ENCODE measurements at regions not wholly inside any gene's neighbourhood (a gene's known extent, or its start where the extent isn't known, plus 50 kb on each side); places are given as distances from the start of the nearest gene placed in this dataset.
"Not testable (repeated sequence)": the region's sequence is repeated elsewhere in the genome, so short reads cannot be mapped to it uniquely, and the experiment has no call there.

DNA sequence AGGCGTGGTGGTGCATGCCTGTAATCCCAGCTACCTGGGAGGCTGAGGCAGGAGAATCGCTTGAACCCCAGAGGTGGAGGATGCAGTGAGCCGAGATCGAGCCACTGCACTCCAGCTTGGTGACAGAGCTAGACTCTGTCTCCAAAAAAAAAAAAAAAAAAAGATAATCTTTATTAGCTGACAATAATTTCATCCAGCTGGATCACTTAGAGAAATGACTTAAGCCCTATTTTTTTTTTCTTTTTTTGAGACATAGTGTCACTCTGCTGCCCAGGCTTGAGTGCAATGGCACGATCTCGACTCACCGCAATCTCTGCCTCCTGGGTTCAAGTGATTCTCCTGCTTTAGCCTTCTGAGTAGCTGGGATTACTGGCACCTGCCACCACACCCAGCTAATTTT, 51.6 kb upstream of the MAP4K4 start:
- intact Hi-C loops (cut with DNase I; ENCODE audit: low total_unique reads); H3K27me3 ChIP-seq; H3K36me3 ChIP-seq; H3K9me3 ChIP-seq; H3K27ac ChIP-seq; H3K4me3 ChIP-seq; H3K4me1 ChIP-seq; DNase-seq (ENCODE audit: low spot score in 2 of 2): not testable (repeated sequence)

DNA sequence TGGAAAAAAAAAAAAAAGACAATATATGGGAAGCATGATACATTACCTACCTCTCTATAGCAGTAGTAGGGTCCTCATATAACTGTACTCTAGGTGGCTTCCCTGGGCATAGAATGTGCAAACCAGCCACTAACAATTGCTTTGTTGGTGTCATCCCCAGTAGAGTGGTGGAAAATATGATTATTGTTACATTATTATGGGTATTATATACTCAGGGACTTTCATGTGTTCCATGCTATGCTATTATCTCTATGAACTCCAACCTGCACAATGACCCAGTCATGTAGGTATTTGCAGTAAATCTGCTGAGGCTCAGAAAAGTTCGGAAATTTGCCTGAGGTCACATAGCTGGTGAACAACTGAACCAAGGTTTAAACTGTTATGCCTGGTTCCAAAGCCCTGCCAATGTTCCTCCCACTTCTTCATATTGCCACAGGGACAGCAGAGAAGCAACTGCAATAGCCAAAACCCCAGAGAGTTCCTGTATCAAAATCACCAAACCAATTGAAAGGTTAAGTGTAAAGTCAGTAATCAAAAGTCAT, 52.6 kb upstream of the MAP4K4 start:
- H3K27me3 ChIP-seq: no peaks in the 10 kb centered on the region
- no peaks in the 10 kb centered on the region for H3K36me3 ChIP-seq
- no peaks in the 10 kb centered on the region for H3K9me3 ChIP-seq
- TF ChIP-seq POLR2A (IDR thresholded peaks at IDR 0.05): no peak
- TF ChIP-seq, protein P1, sequence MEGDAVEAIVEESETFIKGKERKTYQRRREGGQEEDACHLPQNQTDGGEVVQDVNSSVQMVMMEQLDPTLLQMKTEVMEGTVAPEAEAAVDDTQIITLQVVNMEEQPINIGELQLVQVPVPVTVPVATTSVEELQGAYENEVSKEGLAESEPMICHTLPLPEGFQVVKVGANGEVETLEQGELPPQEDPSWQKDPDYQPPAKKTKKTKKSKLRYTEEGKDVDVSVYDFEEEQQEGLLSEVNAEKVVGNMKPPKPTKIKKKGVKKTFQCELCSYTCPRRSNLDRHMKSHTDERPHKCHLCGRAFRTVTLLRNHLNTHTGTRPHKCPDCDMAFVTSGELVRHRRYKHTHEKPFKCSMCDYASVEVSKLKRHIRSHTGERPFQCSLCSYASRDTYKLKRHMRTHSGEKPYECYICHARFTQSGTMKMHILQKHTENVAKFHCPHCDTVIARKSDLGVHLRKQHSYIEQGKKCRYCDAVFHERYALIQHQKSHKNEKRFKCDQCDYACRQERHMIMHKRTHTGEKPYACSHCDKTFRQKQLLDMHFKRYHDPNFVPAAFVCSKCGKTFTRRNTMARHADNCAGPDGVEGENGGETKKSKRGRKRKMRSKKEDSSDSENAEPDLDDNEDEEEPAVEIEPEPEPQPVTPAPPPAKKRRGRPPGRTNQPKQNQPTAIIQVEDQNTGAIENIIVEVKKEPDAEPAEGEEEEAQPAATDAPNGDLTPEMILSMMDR (IDR thresholded peaks at IDR 0.05): no peak
- TF ChIP-seq POLR2AphosphoS5 (IDR thresholded peaks at IDR 0.05): no peak
- H3K27ac ChIP-seq: no peak overlapping the region
- intact Hi-C loops (cut with DNase I; ENCODE audit: low total_unique reads): no loop called here
- H3K4me3 ChIP-seq: no peak overlapping the region
- no peaks in the 10 kb centered on the region for H3K4me1 ChIP-seq
- no peak for DNase-seq (ENCODE audit: low spot score in 2 of 2)

DNA sequence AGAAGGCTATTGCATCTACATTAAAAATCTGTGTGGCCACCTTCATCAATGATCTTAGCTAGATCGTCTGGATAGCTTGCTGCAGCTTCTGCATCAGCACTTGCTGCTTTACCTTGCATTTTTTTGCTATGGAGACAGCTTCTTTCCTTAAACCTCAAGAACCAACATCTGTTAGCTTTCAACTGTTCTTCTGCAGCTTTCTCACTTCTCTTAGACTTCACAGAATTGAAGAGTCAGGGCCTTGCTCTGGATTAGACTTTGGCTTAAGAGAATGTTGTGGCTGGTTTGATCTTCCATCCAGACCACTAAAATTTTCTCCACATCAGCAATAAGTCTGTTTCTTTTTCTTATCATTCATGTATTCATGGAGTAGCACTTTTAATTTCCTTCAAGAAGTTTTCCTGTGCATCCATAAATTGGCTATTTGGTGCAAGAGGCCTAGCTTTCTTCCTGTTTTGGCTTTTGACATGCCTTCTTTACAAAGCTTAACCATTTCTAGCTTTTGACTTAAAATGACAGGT, 54.4 kb upstream of the MAP4K4 start:
- intact Hi-C loops (cut with DNase I; ENCODE audit: low total_unique reads): no loop called here
- Histone ChIP-seq H3K36me3 (no peaks in the 10 kb centered on the region), H3K4me1 (no peaks in the 10 kb centered on the region), H3K4me3 (no peak overlapping the region), H3K9me3 (no peaks in the 10 kb centered on the region), H3K27me3 (no peaks in the 10 kb centered on the region), H3K27ac (no peak overlapping the region)
- TF ChIP-seq POLR2A (IDR thresholded peaks at IDR 0.05) (no peak), POLR2AphosphoS5 (IDR thresholded peaks at IDR 0.05) (no peak)
- TF ChIP-seq, protein P1 (IDR thresholded peaks at IDR 0.05): no peak
- DNase-seq (ENCODE audit: low spot score in 2 of 2): no peak

DNA sequence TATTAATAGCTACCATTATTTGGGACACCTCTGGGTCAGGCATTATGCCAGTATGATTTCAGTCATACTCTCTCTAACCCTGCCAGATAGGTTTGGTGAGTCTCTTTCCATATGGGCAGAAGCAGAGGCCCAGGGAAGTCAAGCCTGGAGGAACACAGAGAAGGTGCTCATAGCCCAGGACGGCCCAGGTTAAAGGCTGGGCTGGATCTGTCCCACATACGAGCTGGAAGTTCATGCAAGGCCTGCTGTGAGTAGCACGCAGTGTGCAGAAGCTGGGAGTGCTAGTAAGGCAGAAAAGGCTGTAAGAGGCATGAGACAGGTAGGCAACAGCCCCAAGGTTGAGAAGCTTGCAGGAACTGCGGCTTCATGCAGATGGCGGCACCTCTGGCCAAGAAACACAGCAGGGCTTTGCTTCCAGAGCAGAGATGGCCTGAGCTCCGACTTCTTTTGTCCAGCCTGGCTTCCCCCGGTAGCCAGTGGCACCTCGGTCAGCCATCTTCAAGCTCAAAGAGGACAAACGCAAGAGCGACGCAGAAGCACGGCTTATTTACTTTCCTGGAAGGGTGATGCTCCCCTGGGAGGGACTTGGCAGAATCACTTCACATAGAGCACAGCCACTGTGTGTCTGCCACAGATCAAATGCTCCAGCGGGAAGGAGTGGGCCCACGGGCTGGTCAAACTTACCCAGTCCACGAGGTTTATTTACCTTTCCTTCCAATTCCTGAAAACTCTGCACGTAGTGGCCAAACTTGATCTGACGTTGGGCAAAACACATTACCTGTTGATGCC, 58.5 kb upstream of the MAP4K4 start:
- TF ChIP-seq POLR2AphosphoS5 (IDR thresholded peaks at IDR 0.05) (no peak), POLR2A (IDR thresholded peaks at IDR 0.05) (no peak)
- TF ChIP-seq, protein P1 (IDR thresholded peaks at IDR 0.05): no peak
- Histone ChIP-seq H3K27ac (no peak overlapping the region), H3K27me3 (no peaks in the 10 kb centered on the region), H3K36me3 (no peaks in the 10 kb centered on the region), H3K4me1 (no peaks in the 10 kb centered on the region), H3K4me3 (no peak overlapping the region), H3K9me3 (no peaks in the 10 kb centered on the region)
- no peak for DNase-seq (ENCODE audit: low spot score in 2 of 2)
- intact Hi-C loops (cut with DNase I; ENCODE audit: low total_unique reads): no loop called here

DNA sequence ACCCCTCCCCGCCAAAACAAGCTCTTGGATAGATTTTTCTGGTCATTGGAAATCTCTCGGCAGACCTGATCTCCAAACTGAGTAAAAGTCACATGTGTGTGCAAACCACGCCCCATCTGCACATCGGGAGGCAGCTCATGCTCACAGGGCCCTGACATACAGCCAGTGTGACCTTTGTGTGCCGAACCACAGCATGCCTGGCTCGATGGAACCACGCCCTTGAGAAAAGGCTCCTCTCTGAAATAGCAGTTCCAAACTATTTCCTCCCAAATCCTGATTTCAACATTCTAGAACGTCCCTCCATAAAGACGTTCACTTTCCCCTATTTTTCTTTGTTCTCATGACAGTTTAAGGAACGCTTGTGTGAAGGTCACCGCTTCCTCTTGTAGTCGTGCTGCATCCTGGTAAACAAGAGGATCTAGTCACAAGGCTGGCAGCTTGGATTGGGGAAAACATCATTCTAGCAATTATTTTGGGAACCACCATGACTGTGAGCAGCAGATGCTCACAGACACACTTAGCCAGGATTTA, 59.3 kb upstream of the MAP4K4 start:
- Histone ChIP-seq H3K27ac (peak overlapping the region in 1 of 2 donors; percentile 26), H3K4me1 (no peaks in the 10 kb centered on the region), H3K36me3 (no peaks in the 10 kb centered on the region), H3K27me3 (no peaks in the 10 kb centered on the region), H3K9me3 (no peaks in the 10 kb centered on the region), H3K4me3 (no peak overlapping the region)
- TF ChIP-seq POLR2AphosphoS5 (IDR thresholded peaks at IDR 0.05): no peak
- TF ChIP-seq POLR2A (IDR thresholded peaks at IDR 0.05): no peak
- TF ChIP-seq, protein P1 (IDR thresholded peaks at IDR 0.05): no peak
- DNase-seq (ENCODE audit: low spot score in 2 of 2): no peak
- intact Hi-C loops (cut with DNase I; ENCODE audit: low total_unique reads): no loop called here
